Mesendoderm (in vitro differentiated cells): ENCODE measurements at regions not wholly inside any gene's neighbourhood (a gene's known extent, or its start where the extent isn't known, plus 50 kb on each side); places are given as distances from the start of the nearest gene placed in this dataset.

ENCODE experiments used
- DNase-seq: peaks from one replicate; pipeline ENCODE4 v3.0.0; 2013
- H2AK5ac ChIP-seq: 2 replicates; pipeline ENCODE4 v1.6.1; 2013; ENCODE audit warnings: low read length, inconsistent platforms
- H2BK120ac ChIP-seq: 2 replicates; pipeline ENCODE4 v1.6.1; 2013; ENCODE audit warnings: low read depth, mild to moderate bottlenecking, low read length, moderate library complexity, mixed read lengths
- H2BK15ac ChIP-seq: replicated peaks from 2 replicates; pipeline ENCODE4 v1.6.1; 2013; ENCODE audit warnings: low read depth, mild to moderate bottlenecking, moderate library complexity
- H2BK5ac ChIP-seq: 2 replicates; pipeline ENCODE4 v1.6.1; 2013; ENCODE audit warnings: low read length, inconsistent platforms
- H3K18ac ChIP-seq: 2 replicates; pipeline ENCODE4 v1.6.1; 2013; ENCODE audit warnings: mild to moderate bottlenecking, low read length, mixed read lengths
- H3K23ac ChIP-seq: one replicate; pipeline ENCODE4 v1.6.1; 2013; ENCODE audit warnings: low read length
- H3K27ac ChIP-seq: 2 replicates; pipeline ENCODE4 v1.5.1; 2013; ENCODE audit warnings: low read depth, mild to moderate bottlenecking, inconsistent platforms, low read length, moderate library complexity
- H3K27me3 ChIP-seq: 2 replicates; pipeline ENCODE4 v1.6.1; 2013; ENCODE audit warnings: low read length, control low read depth, mild to moderate bottlenecking, inconsistent platforms; ENCODE audit not compliant: insufficient read depth, poor library complexity
- H3K36me3 ChIP-seq: 2 replicates; pipeline ENCODE4 v1.6.1; 2013; ENCODE audit warnings: low read length, inconsistent platforms; ENCODE audit not compliant: control insufficient read depth, insufficient read depth
- H3K4ac ChIP-seq: one replicate; pipeline ENCODE4 v1.6.1; 2013; ENCODE audit warnings: low read depth, mild to moderate bottlenecking, low read length, moderate library complexity
- H3K4me1 ChIP-seq: 2 replicates; pipeline ENCODE4 v1.6.1; 2013; ENCODE audit warnings: low read depth, low read length, inconsistent platforms; ENCODE audit not compliant: control insufficient read depth
- H3K4me2 ChIP-seq: 2 replicates; pipeline ENCODE4 v1.6.1; 2013; ENCODE audit warnings: low read length
- H3K4me3 ChIP-seq: 2 replicates; pipeline ENCODE4 v1.5.1; 2013; ENCODE audit warnings: mild to moderate bottlenecking, low read length
- H3K56ac ChIP-seq: one replicate; pipeline ENCODE4 v1.6.1; 2013; ENCODE audit warnings: low read length
- H3K79me1 ChIP-seq: 2 replicates; pipeline ENCODE4 v1.6.1; 2013; ENCODE audit warnings: low read length, inconsistent platforms
- H3K79me2 ChIP-seq: 2 replicates; pipeline ENCODE4 v1.6.1; 2013; ENCODE audit warnings: mild to moderate bottlenecking, low read length; ENCODE audit not compliant: control insufficient read depth, insufficient read depth
- H3K9ac ChIP-seq: 2 replicates; pipeline ENCODE4 v1.6.1; 2013; ENCODE audit warnings: low read length, inconsistent platforms
- H4K5ac ChIP-seq: one replicate; pipeline ENCODE4 v1.6.1; 2013; ENCODE audit warnings: low read length
- H4K8ac ChIP-seq: one replicate; pipeline ENCODE4 v1.6.1; 2013; ENCODE audit warnings: low read depth, mild to moderate bottlenecking, control low read depth, low read length, moderate library complexity
- WGBS: extraction: QIAGEN DNeasy Blood & Tissue Kit; methylation state at CpG from one replicate; pipeline ENCODE4 v1.1.7; 2013; ENCODE audit warnings: low lambda C conversion rate, missing lambda C conversion rate; ENCODE audit not compliant: insufficient coverage; ENCODE audit errors: extremely low coverage; 5-methylcytosine and 5-hydroxymethylcytosine counted together

GRCh38 chr1:96075704-96076455 is 645.7 kb upstream of the PTBP2 start:
- Histone ChIP-seq H3K4me3 (no peak overlapping the region), H4K5ac (no peak overlapping the region), H3K9ac (no peak overlapping the region), H3K79me1 (no peaks in the 10 kb centered on the region), H3K27ac (no peak overlapping the region), H3K4ac (no peak overlapping the region), H2BK15ac (no peak overlapping the region), H3K4me2 (no peak overlapping the region), H3K27me3 (no peaks in the 10 kb centered on the region), H3K18ac (no peak overlapping the region), H3K4me1 (no peaks in the 10 kb centered on the region), H3K56ac (no peak overlapping the region), H2AK5ac (no peak overlapping the region), H4K8ac (no peak overlapping the region), H2BK5ac (no peak overlapping the region), H3K36me3 (no peaks in the 10 kb centered on the region), H3K23ac (no peak overlapping the region), H2BK120ac (no peak overlapping the region), H3K79me2 (no peaks in the 10 kb centered on the region)
- no peak for DNase-seq
- no CpG with 5 or more reads among the region's 4 CpGs for WGBS

- H4K5ac ChIP-seq = no peak overlapping the region
- no peak overlapping the region for H3K56ac ChIP-seq
- no peak overlapping the region for H3K4me2 ChIP-seq
- H3K4me3 ChIP-seq = no peak overlapping the region
- H3K36me3 ChIP-seq = no peaks in the 10 kb centered on the region
- H3K79me1 ChIP-seq = no peaks in the 10 kb centered on the region
- H4K8ac ChIP-seq = no peak overlapping the region
- H3K9ac ChIP-seq = no peak overlapping the region
- no peak overlapping the region for H3K27ac ChIP-seq
- H2BK120ac ChIP-seq = no peak overlapping the region
- no peaks in the 10 kb centered on the region for H3K27me3 ChIP-seq
- no peaks in the 10 kb centered on the region for H3K4me1 ChIP-seq
- no peak overlapping the region for H2BK15ac ChIP-seq
- DNase-seq = no peak
- H3K79me2 ChIP-seq = no peaks in the 10 kb centered on the region
- no peak overlapping the region for H2BK5ac ChIP-seq
- H3K18ac ChIP-seq = no peak overlapping the region
- WGBS = 100% methylated on average over 1 of the region's 2 CpGs
- H3K4ac ChIP-seq = no peak overlapping the region
- no peak overlapping the region for H3K23ac ChIP-seq
- H2AK5ac ChIP-seq = no peak overlapping the region
These were observed 645.0 kb upstream of the PTBP2 start for GRCh38 chr1:96076589-96076988.

GRCh38 chr1:96079581-96079980 is 642.0 kb upstream of the PTBP2 start:
- H2BK5ac ChIP-seq = no peak overlapping the region
- H3K27ac ChIP-seq = no peak overlapping the region
- H3K4me1 ChIP-seq = no peaks in the 10 kb centered on the region
- no peak overlapping the region for H4K5ac ChIP-seq
- no peak overlapping the region for H2AK5ac ChIP-seq
- no peaks in the 10 kb centered on the region for H3K27me3 ChIP-seq
- no peak overlapping the region for H2BK15ac ChIP-seq
- H3K23ac ChIP-seq = no peak overlapping the region
- H3K4me2 ChIP-seq = no peak overlapping the region
- no peak overlapping the region for H3K4me3 ChIP-seq
- H3K79me2 ChIP-seq = no peaks in the 10 kb centered on the region
- no peak for DNase-seq
- no peak overlapping the region for H3K9ac ChIP-seq
- no peak overlapping the region for H4K8ac ChIP-seq
- no peak overlapping the region for H2BK120ac ChIP-seq
- H3K4ac ChIP-seq = no peak overlapping the region
- H3K56ac ChIP-seq = no peak overlapping the region
- no peak overlapping the region for H3K18ac ChIP-seq
- WGBS = no CpG with 5 or more reads among the region's 1 CpG
- no peaks in the 10 kb centered on the region for H3K36me3 ChIP-seq
- no peaks in the 10 kb centered on the region for H3K79me1 ChIP-seq

- H2BK5ac ChIP-seq = no peak overlapping the region
- H3K36me3 ChIP-seq = no peaks in the 10 kb centered on the region
- H3K4me1 ChIP-seq = no peaks in the 10 kb centered on the region
- no peak overlapping the region for H3K4me3 ChIP-seq
- H3K79me1 ChIP-seq = no peaks in the 10 kb centered on the region
- no peak overlapping the region for H3K23ac ChIP-seq
- H2AK5ac ChIP-seq = no peak overlapping the region
- H3K9ac ChIP-seq = no peak overlapping the region
- no peak overlapping the region for H3K4ac ChIP-seq
- H3K56ac ChIP-seq = no peak overlapping the region
- no CpG with 5 or more reads among the region's 5 CpGs for WGBS
- no peaks in the 10 kb centered on the region for H3K27me3 ChIP-seq
- no peak overlapping the region for H3K18ac ChIP-seq
- H4K8ac ChIP-seq = no peak overlapping the region
- H2BK120ac ChIP-seq = no peak overlapping the region
- DNase-seq = peak; percentile 55
- H4K5ac ChIP-seq = no peak overlapping the region
- no peak overlapping the region for H3K27ac ChIP-seq
- H3K79me2 ChIP-seq = no peaks in the 10 kb centered on the region
- H2BK15ac ChIP-seq = no peak overlapping the region
- no peak overlapping the region for H3K4me2 ChIP-seq
These were observed 640.7 kb upstream of the PTBP2 start for GRCh38 chr1:96080925-96081324.

GRCh38 chr1:96087719-96088118 is 633.9 kb upstream of the PTBP2 start:
- Histone ChIP-seq H2BK5ac (no peak overlapping the region), H3K9ac (no peak overlapping the region), H3K79me2 (no peaks in the 10 kb centered on the region), H3K4ac (no peak overlapping the region), H3K4me3 (no peak overlapping the region), H2BK120ac (no peak overlapping the region), H3K27me3 (no peaks in the 10 kb centered on the region), H2AK5ac (no peak overlapping the region), H3K27ac (no peak overlapping the region), H2BK15ac (no peak overlapping the region), H3K79me1 (no peaks in the 10 kb centered on the region), H4K8ac (no peak overlapping the region), H3K18ac (no peak overlapping the region), H4K5ac (no peak overlapping the region), H3K56ac (no peak overlapping the region), H3K4me1 (peaks cover 4% of the 10 kb centered on the region), H3K4me2 (no peak overlapping the region), H3K36me3 (no peaks in the 10 kb centered on the region), H3K23ac (no peak overlapping the region)
- peak; percentile 79 for DNase-seq
- WGBS = no CpG with 5 or more reads among the region's 1 CpG

DNA sequence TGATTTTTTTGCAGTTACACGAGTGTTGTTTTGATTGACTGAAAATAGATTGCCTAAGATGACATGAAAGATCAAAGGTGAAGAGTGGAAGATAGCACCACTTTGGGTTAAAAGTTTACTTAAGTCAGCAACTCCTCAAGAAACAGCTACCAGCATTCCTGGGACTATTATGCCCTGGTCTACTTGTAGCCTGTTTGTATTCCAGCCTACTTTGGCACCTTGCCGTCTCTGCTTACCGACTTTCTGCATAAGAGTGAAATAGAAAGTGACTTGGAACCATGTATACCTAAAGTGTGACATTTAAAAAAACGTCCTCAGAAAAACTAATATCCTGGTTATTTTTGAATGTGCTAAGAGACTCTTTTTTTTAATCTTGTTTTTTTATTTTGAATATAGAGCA is 631.5 kb upstream of the PTBP2 start:
- Histone ChIP-seq H3K23ac (no peak overlapping the region), H2BK5ac (no peak overlapping the region)
- no CpG with 5 or more reads among the region's 4 CpGs for WGBS

More for the DNA sequence above, 631.5 kb upstream of the PTBP2 start:
- Histone ChIP-seq H4K5ac (no peak overlapping the region), H3K4me3 (no peak overlapping the region), H2AK5ac (no peak overlapping the region), H3K4me2 (no peak overlapping the region), H3K36me3 (no peaks in the 10 kb centered on the region), H3K27ac (no peak overlapping the region), H3K9ac (no peak overlapping the region), H3K4ac (no peak overlapping the region), H3K27me3 (no peaks in the 10 kb centered on the region), H3K56ac (no peak overlapping the region), H3K4me1 (peaks cover 4% of the 10 kb centered on the region), H4K8ac (no peak overlapping the region), H2BK120ac (no peak overlapping the region), H3K18ac (no peak overlapping the region), H3K79me2 (no peaks in the 10 kb centered on the region), H2BK15ac (no peak overlapping the region), H3K79me1 (no peaks in the 10 kb centered on the region)
- DNase-seq = no peak
